ENCODE measurements at regions not wholly inside any gene's neighbourhood (a gene's known extent, or its start where the extent isn't known, plus 50 kb on each side); places are given as distances from the start of the nearest gene placed in this dataset.

DNA sequence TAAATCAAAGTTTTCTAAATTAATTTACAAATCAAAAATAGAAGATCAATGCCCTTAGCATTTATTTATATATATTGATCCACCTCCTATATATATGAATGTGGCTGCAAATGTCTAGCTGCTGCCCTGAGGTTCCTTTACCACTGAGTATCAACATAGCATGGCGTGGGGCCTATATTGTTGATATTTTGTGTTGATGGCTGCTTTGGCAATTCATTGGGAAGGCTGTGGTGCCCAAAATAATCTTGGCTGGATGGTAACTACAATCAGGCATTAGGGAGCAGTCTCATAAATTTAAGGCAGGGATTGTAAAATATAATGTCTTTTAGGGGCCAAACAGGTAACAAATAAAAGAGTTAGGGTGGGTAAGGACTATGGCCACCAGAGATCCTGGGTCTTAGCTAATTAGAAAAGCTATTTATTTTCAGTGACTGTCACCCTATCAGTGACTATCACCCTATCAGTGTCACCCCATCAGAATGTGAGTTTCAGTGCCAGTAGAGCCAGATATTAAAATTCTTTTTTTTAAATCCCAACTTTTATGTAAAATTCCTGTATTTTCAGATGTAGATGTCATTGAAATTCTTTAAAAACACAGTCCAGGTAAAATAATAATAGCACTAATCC is 190.7 kb upstream of the PCSK5 start:
- no peaks in the 10 kb centered on the region for H3K36me3 Mint-ChIP-seq
- peaks cover 0 to under 1% of the 10 kb centered on the region in 2 donors for H3K4me1 Mint-ChIP-seq
- H3K9me3 Mint-ChIP-seq: peaks cover 0 to under 1% of the 10 kb centered on the region in 2 donors
- H3K27me3 Mint-ChIP-seq: no peaks in the 10 kb centered on the region
- H3K27ac Mint-ChIP-seq: no peak overlapping the region
- DNase-seq: no peak
- H3K4me3 Mint-ChIP-seq: no peak overlapping the region
- ATAC-seq (replicated peaks): no peak

GRCh38 chr9:75700252-75700640 is 190.2 kb upstream of the PCSK5 start:
- Mint-ChIP-seq H3K27ac (no peak overlapping the region), H3K36me3 (no peaks in the 10 kb centered on the region), H3K4me1 (no peaks in the 10 kb centered on the region), H3K27me3 (no peaks in the 10 kb centered on the region), H3K9me3 (peaks cover 0 to 1% of the 10 kb centered on the region in 2 donors), H3K4me3 (no peak overlapping the region)
- no peak for ATAC-seq (replicated peaks)
- DNase-seq: no peak

- no peak for DNase-seq
- Mint-ChIP-seq H3K36me3 (no peaks in the 10 kb centered on the region), H3K4me3 (no peak overlapping the region), H3K4me1 (no peaks in the 10 kb centered on the region), H3K9me3 (peaks cover 1 to 3% of the 10 kb centered on the region in 2 donors), H3K27me3 (peaks cover 0 to 4% of the 10 kb centered on the region in 2 donors), H3K27ac (no peak overlapping the region)
- ATAC-seq (replicated peaks): no peak
These were observed 183.3 kb upstream of the PCSK5 start for GRCh38 chr9:75707191-75707590.

DNA sequence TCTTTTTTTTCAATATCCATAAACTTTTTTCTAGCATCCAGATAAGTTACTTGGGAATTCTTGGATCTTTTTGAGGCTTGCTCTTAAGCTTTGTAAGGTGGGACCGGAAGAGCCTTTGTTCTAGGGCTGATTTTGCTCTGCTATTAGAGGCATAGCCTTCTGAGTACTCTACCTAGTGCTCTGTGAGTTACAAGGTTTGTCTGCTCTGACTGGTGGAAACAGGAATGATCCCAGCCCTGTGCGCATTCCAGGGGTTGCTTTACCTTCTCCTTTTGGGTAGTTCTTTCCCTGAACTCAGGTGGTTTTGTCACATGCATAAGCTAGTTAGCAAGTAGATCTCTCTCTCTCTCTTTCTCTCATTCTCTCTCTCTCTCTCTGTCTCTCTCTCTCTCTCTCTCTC is 180.8 kb upstream of the PCSK5 start:
- H3K27ac Mint-ChIP-seq: no peak overlapping the region
- H3K9me3 Mint-ChIP-seq: peaks cover 1 to 3% of the 10 kb centered on the region in 2 donors
- ATAC-seq (replicated peaks) (no peak), DNase-seq (no peak)
- H3K4me1 Mint-ChIP-seq: no peaks in the 10 kb centered on the region
- H3K4me3 Mint-ChIP-seq: no peak overlapping the region
- H3K36me3 Mint-ChIP-seq: no peaks in the 10 kb centered on the region
- H3K27me3 Mint-ChIP-seq: peaks cover 0 to 4% of the 10 kb centered on the region in 2 donors

DNA sequence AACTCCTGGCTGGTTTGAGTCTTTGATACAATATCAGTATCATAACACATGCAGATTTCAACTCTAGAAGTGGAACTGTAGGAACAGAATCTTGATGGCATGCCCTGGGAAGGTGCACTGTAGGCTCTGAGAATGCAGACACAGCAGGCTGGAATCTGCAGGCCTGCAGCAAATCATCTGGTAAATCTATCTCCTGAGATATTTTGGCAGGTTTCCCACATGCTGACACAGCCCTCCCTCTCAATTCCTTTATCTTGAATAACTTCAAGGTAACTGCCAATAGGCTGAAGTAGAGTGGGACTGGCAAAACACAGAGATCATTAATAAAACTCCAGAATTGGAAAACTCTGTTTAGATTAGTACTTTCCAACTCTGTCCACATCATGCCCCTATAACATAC is 177.8 kb upstream of the PCSK5 start:
- H3K36me3 Mint-ChIP-seq: no peaks in the 10 kb centered on the region
- no peaks in the 10 kb centered on the region for H3K9me3 Mint-ChIP-seq
- H3K4me1 Mint-ChIP-seq: no peaks in the 10 kb centered on the region
- no peak overlapping the region for H3K4me3 Mint-ChIP-seq
- H3K27me3 Mint-ChIP-seq: peaks cover 0 to 4% of the 10 kb centered on the region in 2 donors
- ATAC-seq (replicated peaks) (no peak), DNase-seq (no peak)
- H3K27ac Mint-ChIP-seq: no peak overlapping the region

- no peaks in the 10 kb centered on the region for H3K36me3 Mint-ChIP-seq
- no peak for DNase-seq
- H3K4me1 Mint-ChIP-seq: no peaks in the 10 kb centered on the region
- ATAC-seq (replicated peaks): no peak
- peaks cover 0 to 4% of the 10 kb centered on the region in 2 donors for H3K27me3 Mint-ChIP-seq
- H3K9me3 Mint-ChIP-seq: no peaks in the 10 kb centered on the region
- no peak overlapping the region for H3K27ac Mint-ChIP-seq
- H3K4me3 Mint-ChIP-seq: no peak overlapping the region
These were observed 177.1 kb upstream of the PCSK5 start for GRCh38 chr9:75713335-75713734.

GRCh38 chr9:75715360-75715759 is 175.1 kb upstream of the PCSK5 start:
- no peaks in the 10 kb centered on the region for H3K4me1 Mint-ChIP-seq
- no peak overlapping the region for H3K27ac Mint-ChIP-seq
- H3K9me3 Mint-ChIP-seq: no peaks in the 10 kb centered on the region
- DNase-seq (no peak), ATAC-seq (replicated peaks) (no peak)
- H3K36me3 Mint-ChIP-seq: no peaks in the 10 kb centered on the region
- no peaks in the 10 kb centered on the region for H3K27me3 Mint-ChIP-seq
- H3K4me3 Mint-ChIP-seq: no peak overlapping the region

GRCh38 chr9:75718677-75719076 is 171.8 kb upstream of the PCSK5 start:
- Mint-ChIP-seq H3K4me1 (no peaks in the 10 kb centered on the region), H3K4me3 (no peak overlapping the region), H3K27ac (no peak overlapping the region), H3K9me3 (no peaks in the 10 kb centered on the region), H3K27me3 (no peaks in the 10 kb centered on the region), H3K36me3 (no peaks in the 10 kb centered on the region)
- DNase-seq: no peak
- ATAC-seq (replicated peaks): no peak

GRCh38 chr9:75728391-75728790 is 162.1 kb upstream of the PCSK5 start:
- ATAC-seq (replicated peaks) (no peak), DNase-seq (no peak)
- H3K27me3 Mint-ChIP-seq: peaks cover 3 to 6% of the 10 kb centered on the region in 2 donors
- H3K27ac Mint-ChIP-seq: no peak overlapping the region
- H3K4me1 Mint-ChIP-seq: no peaks in the 10 kb centered on the region
- H3K9me3 Mint-ChIP-seq: peaks cover 6 to 12% of the 10 kb centered on the region in 2 donors
- no peaks in the 10 kb centered on the region for H3K36me3 Mint-ChIP-seq
- no peak overlapping the region for H3K4me3 Mint-ChIP-seq

GRCh38 chr9:75734802-75735201 is 155.7 kb upstream of the PCSK5 start:
- no peaks in the 10 kb centered on the region for H3K27me3 Mint-ChIP-seq
- ATAC-seq (replicated peaks) (no peak), DNase-seq (no peak)
- peaks cover 3 to 4% of the 10 kb centered on the region in 2 donors for H3K9me3 Mint-ChIP-seq
- no peak overlapping the region for H3K4me3 Mint-ChIP-seq
- no peak overlapping the region for H3K27ac Mint-ChIP-seq
- no peaks in the 10 kb centered on the region for H3K36me3 Mint-ChIP-seq
- H3K4me1 Mint-ChIP-seq: no peaks in the 10 kb centered on the region

DNA sequence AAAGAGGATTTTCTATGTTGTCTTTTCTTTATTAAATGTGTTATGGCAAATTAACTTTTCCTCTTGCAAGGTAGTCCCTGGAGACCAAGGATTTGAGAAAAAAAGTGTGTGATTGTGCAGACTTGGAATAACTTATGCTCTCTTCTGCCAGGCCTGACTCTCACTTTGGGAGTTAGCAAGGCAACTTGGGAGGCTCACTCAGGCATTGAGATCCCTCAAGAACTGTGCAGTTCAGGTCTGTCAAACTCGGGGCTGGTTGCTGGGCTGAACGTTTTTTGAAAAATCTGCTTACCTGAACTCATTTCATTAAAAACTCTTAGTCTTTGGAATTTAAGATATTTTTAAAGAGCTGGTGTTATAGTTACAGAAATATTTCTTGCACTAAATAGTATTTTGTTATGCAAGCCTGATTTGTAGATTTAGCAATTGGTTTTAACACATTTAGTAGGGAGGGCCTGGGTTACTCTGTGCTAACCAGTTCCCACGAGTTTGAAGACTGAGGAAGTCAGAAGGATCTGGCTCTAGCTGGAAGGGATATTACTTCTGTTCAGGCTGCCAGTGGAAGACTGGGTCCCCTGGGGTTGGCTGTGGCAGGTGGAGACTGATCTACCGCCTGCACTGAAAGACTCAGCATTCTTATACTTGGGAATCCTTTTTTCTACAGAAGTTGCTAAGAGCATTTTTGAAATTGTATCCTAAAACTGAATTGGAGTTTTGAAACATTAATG is 150.4 kb upstream of the PCSK5 start:
- H3K4me3 Mint-ChIP-seq: no peak overlapping the region
- H3K9me3 Mint-ChIP-seq: no peaks in the 10 kb centered on the region
- no peak overlapping the region for H3K27ac Mint-ChIP-seq
- H3K36me3 Mint-ChIP-seq: no peaks in the 10 kb centered on the region
- peaks cover 0 to 3% of the 10 kb centered on the region in 2 donors for H3K27me3 Mint-ChIP-seq
- DNase-seq (no peak), ATAC-seq (replicated peaks) (no peak)
- no peaks in the 10 kb centered on the region for H3K4me1 Mint-ChIP-seq

DNA sequence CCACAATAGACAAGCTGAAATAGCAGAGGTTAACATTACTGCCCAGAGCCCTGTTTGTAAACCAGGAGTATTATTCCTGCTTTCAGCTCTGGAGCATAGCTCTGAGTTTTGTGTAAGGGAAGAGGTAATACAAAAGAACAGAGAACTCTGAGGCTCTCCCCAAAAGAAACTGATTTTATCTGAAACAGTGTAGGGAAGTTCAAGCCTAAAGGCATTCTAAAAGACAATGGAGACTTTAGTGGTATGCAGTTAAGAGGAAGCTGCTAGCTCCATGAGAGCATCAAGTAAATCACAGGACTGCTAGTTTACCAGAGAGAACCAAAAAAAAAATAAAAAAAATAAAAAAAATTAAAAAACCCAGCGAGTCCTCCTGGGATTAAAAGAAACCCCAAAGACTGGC is 146.6 kb upstream of the PCSK5 start:
- DNase-seq: no peak
- Mint-ChIP-seq H3K27me3 (peaks cover 0 to 3% of the 10 kb centered on the region in 2 donors), H3K4me1 (no peaks in the 10 kb centered on the region), H3K36me3 (no peaks in the 10 kb centered on the region), H3K9me3 (no peaks in the 10 kb centered on the region), H3K27ac (no peak overlapping the region), H3K4me3 (no peak overlapping the region)
- ATAC-seq (replicated peaks): no peak

DNA sequence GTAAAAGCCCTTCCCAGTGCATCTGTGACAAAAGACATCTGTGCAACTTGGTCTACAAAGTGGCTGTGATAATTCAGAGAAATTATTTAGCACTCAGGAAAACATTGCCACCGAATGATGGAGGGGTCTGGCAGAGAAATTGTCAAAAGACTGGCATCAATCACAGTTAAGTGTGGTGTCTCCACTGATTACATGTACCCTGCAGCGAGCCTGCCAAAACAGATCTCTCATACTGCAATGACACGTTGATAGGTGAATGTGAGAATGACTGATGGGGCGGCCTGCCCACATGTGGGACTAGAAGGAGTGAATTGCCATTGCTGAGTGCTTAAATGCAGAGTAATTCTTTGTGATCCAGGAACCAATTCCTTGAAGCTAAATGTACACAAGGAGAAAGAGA is 136.4 kb upstream of the PCSK5 start:
- Mint-ChIP-seq H3K4me1 (no peaks in the 10 kb centered on the region), H3K27ac (no peak overlapping the region), H3K4me3 (no peak overlapping the region), H3K36me3 (no peaks in the 10 kb centered on the region), H3K9me3 (peaks cover 0 to 2% of the 10 kb centered on the region in 2 donors), H3K27me3 (no peaks in the 10 kb centered on the region)
- DNase-seq: no peak
- ATAC-seq (replicated peaks): no peak

- DNase-seq (no peak), ATAC-seq (replicated peaks) (no peak)
- Mint-ChIP-seq H3K9me3 (peaks cover 9 to 10% of the 10 kb centered on the region in 2 donors), H3K4me1 (no peaks in the 10 kb centered on the region), H3K36me3 (no peaks in the 10 kb centered on the region), H3K27ac (no peak overlapping the region), H3K27me3 (no peaks in the 10 kb centered on the region), H3K4me3 (no peak overlapping the region)
These were observed 115.3 kb upstream of the PCSK5 start for GRCh38 chr9:75775166-75775565.

DNA sequence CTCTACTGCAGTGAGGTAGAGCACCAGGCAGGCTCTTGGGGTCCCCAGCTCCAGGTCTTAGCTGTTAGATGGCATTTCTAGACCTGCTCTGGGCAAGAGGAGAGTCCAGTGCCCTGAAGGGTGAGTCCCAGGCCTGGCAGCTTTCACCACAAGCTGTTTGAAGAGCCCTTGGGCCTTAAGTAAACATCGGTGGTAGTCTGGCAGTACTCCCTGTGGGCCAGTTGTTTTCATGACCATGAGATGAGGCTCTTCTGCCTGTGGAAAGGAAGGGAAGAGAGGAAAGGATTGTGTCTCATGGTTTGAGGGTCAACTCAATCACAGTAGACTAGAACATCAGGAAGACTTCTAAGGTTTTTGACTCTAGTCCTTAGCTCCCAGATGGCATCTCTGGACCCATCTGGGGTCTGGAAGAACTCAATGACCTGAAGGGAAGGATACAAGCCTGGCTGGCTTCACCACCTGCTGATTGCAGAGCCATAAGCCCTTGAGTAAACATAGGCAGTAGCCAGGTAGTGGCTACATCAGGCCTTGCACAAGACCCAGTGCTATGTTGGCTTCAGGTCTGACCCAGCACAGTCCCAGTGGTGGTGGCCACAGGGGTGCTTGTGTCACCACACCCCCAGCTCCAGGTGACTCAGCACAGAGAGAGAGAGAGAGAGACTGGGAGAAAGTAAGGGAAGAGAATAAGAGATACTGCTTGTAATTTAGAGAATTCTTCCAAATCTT is 114.3 kb upstream of the PCSK5 start:
- H3K4me1 Mint-ChIP-seq: no peaks in the 10 kb centered on the region
- no peaks in the 10 kb centered on the region for H3K36me3 Mint-ChIP-seq
- H3K27me3 Mint-ChIP-seq: no peaks in the 10 kb centered on the region
- H3K9me3 Mint-ChIP-seq: peaks cover 3 to 6% of the 10 kb centered on the region in 2 donors
- H3K4me3 Mint-ChIP-seq: no peak overlapping the region
- no peak overlapping the region for H3K27ac Mint-ChIP-seq
- no peak for DNase-seq
- no peak for ATAC-seq (replicated peaks)
